Spleen (tissue), 11 donors: ENCODE measurements at regions not wholly inside any gene's neighbourhood (a gene's known extent, or its start where the extent isn't known, plus 50 kb on each side); places are given as distances from the start of the nearest gene placed in this dataset.

Experiments used
- DNase-seq: peaks from one replicate; pipeline ENCODE4 v3.0.0-alpha.2; 2020
- H3K27ac ChIP-seq, 8 donors: fragments of 200-600 bp; sonication (generic) in 7 of 8; 1 replicate in 4 of 8; 2 replicates in 4 of 8; pipeline versions ENCODE4 v1.5.0 to v1.8.0; 2016 to 2021; ENCODE audit warnings: inconsistent platforms in 4 of 8, mild to moderate bottlenecking in 4 of 8, moderate library complexity in 1 of 8
- H3K27me3 ChIP-seq, 7 donors: fragments of 200-600 bp; sonication (generic) in 6 of 7; replicated peaks in 1 of 7; 1 replicate in 4 of 7; 2 replicates in 3 of 7; pipeline versions ENCODE4 v1.5.0 to v1.8.0; 2016 to 2021; ENCODE audit warnings: inconsistent platforms in 3 of 7, mild to moderate bottlenecking in 1 of 7
- H3K36me3 ChIP-seq, 6 donors: fragments of 200-600 bp; sonication (generic) in 5 of 6; 1 replicate in 4 of 6; 2 replicates in 2 of 6; pipeline versions ENCODE4 v1.5.0 to v1.8.0; 2016 to 2021; ENCODE audit warnings: inconsistent platforms in 2 of 6
- H3K4me1 ChIP-seq, 6 donors: fragments of 200-600 bp; sonication (generic) in 5 of 6; 1 replicate in 3 of 6; 2 replicates in 3 of 6; pipeline versions ENCODE4 v1.5.0 to v1.8.0; 2016 to 2021; ENCODE audit warnings: inconsistent platforms in 3 of 6
- H3K4me3 ChIP-seq, 8 donors: fragments of 200-600 bp; sonication (generic) in 7 of 8; 1 replicate in 4 of 8; 2 replicates in 4 of 8; pipeline versions ENCODE4 v1.5.0 to v1.8.0; 2016 to 2021; ENCODE audit warnings: inconsistent platforms in 4 of 8, mild to moderate bottlenecking in 4 of 8, moderate library complexity in 2 of 8
- H3K9me3 ChIP-seq, 8 donors: fragments of 200-600 bp; sonication (generic) in 7 of 8; 1 replicate in 4 of 8; 2 replicates in 4 of 8; pipeline versions ENCODE4 v1.5.0 to v1.8.0; 2016 to 2021; ENCODE audit warnings: inconsistent platforms in 4 of 8
- POLR2A ChIP-seq, 3 donors: fragments of 450-650 bp; IDR thresholded peaks; one replicate each; pipeline ENCODE4 v1.5.1; 2017; ENCODE audit warnings: antibody characterized with exemption in 3 of 3, mild to moderate bottlenecking in 1 of 3
- POLR2AphosphoS5 ChIP-seq, 3 donors: sonication (generic); formaldehyde crosslinking; IDR thresholded peaks; one replicate each; pipeline ENCODE4 v1.5.1; 2017; ENCODE audit warnings: antibody characterized with exemption in 3 of 3
- WGBS, 5 donors: extraction: QIAGEN DNeasy Blood & Tissue Kit in 3 of 5; methylation state at CpG; one replicate each; pipeline versions ENCODE4 v1.1.5 to v1.1.7; 2013 to 2018; 5-methylcytosine and 5-hydroxymethylcytosine counted together
- intact Hi-C: fragments of 100-400 bp; cut with DNase I; formaldehyde crosslinking; loops from one replicate; pipeline ENCODE4 v1.15.0; 2023; ENCODE audit warnings: low total_unique reads
- TF ChIP-seq, protein P1 (sequence below), 11 experiments: fragments of 200-600 bp in 7 of 11; fragments of 450-650 bp in 4 of 11; sonication (generic) in 4 of 11; IDR thresholded peaks in 8 of 11; conservative IDR thresholded peaks in 3 of 11; 1 replicate in 7 of 11; 2 replicates in 4 of 11; pipeline versions ENCODE4 v1.4.0 to v1.8.0; 2016 to 2021; ENCODE audit warnings: antibody characterized with exemption in 11 of 11, inconsistent platforms in 4 of 11, mild to moderate bottlenecking in 1 of 11
- donor health status: healthy with polysubstance abuse.
- donor health status: DM: no; HTN: no; CAD: no; lungs with moderate emphysema.
- donor health status: DM: no; HTN: no; CAD: no.
- donor health status: Bipolar disorder and iron deficiency.
- donor health status: healthy.
- donor health status: DM: no; HTN: no; CAD: no.
- donor health status: DM: yes; HTN: yes; CAD: no.

DNA sequence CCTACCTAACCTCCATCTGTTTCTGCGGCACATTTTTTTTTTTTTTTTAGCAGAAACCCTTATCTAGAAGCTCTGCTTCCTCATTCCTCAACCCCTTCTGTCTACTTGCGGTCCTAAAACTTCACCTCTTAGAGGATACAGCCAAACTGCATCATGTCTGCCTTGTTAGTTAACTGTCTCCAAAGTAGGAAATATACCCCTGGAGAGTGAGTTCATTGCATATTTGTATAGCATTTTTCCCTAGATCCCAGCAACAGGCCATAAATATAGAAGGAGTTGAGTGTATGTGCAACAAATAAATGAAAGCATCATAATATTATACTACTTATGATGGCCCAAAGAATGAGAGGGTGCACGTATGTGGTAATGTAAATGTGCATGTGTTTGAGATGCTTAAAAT, 1288.6 kb upstream of the GJE1 start:
- H3K4me1 ChIP-seq: no peaks in the 10 kb centered on the region
- no peak overlapping the region for H3K27ac ChIP-seq
- H3K27me3 ChIP-seq: no peaks in the 10 kb centered on the region
- intact Hi-C loops: no loop called here
- H3K36me3 ChIP-seq: no peaks in the 10 kb centered on the region
- TF ChIP-seq POLR2AphosphoS5 (IDR thresholded peaks at IDR 0.05): no peak
- TF ChIP-seq, protein P1, sequence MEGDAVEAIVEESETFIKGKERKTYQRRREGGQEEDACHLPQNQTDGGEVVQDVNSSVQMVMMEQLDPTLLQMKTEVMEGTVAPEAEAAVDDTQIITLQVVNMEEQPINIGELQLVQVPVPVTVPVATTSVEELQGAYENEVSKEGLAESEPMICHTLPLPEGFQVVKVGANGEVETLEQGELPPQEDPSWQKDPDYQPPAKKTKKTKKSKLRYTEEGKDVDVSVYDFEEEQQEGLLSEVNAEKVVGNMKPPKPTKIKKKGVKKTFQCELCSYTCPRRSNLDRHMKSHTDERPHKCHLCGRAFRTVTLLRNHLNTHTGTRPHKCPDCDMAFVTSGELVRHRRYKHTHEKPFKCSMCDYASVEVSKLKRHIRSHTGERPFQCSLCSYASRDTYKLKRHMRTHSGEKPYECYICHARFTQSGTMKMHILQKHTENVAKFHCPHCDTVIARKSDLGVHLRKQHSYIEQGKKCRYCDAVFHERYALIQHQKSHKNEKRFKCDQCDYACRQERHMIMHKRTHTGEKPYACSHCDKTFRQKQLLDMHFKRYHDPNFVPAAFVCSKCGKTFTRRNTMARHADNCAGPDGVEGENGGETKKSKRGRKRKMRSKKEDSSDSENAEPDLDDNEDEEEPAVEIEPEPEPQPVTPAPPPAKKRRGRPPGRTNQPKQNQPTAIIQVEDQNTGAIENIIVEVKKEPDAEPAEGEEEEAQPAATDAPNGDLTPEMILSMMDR (IDR thresholded peaks at IDR 0.05 in 8 of 11, conservative IDR thresholded peaks at IDR 0.05 in 3 of 11): no peak
- TF ChIP-seq POLR2A (IDR thresholded peaks at IDR 0.05): no peak
- H3K9me3 ChIP-seq: no peaks in the 10 kb centered on the region
- 77 to 86% (median 80%) methylated on average over 3 of the region's 3 CpGs for WGBS, 5 donors
- DNase-seq: no peak
- H3K4me3 ChIP-seq: no peak overlapping the region

DNA sequence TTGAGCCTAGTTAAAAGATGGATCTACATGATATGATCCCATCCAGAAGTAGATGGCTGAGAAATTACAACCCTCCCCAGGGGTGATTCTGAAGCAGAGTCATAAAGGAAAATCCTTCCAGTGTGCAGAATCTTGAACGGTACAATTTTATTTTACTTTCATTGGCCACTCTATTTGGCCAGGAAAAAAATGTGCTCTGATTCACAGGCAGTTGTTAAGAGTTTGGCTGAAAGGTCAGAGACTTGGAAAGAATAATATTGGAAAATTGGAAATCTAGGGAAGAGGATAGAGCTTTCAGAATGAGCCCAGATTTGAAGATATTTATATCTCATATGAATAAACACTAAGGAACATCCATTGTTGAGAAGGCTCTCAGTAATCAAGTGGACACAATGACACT, 1299.3 kb upstream of the GJE1 start:
- WGBS, 5 donors: 67 to 91% (median 82%) methylated on average over 1 of the region's 1 CpG
- TF ChIP-seq POLR2AphosphoS5 (IDR thresholded peaks at IDR 0.05) (no peak), POLR2A (IDR thresholded peaks at IDR 0.05) (no peak)
- TF ChIP-seq, protein P1 (IDR thresholded peaks at IDR 0.05 in 8 of 11, conservative IDR thresholded peaks at IDR 0.05 in 3 of 11): no peak
- no peak overlapping the region for H3K27ac ChIP-seq

DNA sequence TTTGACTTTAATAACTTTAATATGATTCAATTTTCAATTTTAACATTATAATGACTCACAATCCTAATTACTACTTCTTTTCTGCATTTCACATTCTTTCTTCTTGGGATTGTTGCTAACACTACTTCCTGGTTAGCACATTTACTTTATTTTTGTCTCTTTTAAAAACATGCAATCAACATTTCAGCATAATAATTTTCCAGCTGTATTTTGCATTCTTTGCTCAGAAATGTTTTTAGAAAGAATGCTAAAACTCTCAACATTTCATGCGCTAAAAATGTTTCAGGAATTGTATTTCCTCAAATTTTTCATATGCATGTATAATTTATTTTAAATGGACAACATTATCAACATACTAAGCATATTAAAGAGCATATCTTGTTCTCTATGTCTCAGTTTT, 1302.1 kb upstream of the GJE1 start:
- H3K27me3 ChIP-seq: no peaks in the 10 kb centered on the region
- no peak for DNase-seq
- no peak overlapping the region for H3K4me3 ChIP-seq
- H3K36me3 ChIP-seq: no peaks in the 10 kb centered on the region
- no peak overlapping the region for H3K27ac ChIP-seq
- intact Hi-C loops: no loop called here
- WGBS, 5 donors: 76 to 94% (median 91%) methylated on average over 1 of the region's 1 CpG
- no peak for TF ChIP-seq POLR2AphosphoS5 (IDR thresholded peaks at IDR 0.05)
- TF ChIP-seq, protein P1 (IDR thresholded peaks at IDR 0.05 in 8 of 11, conservative IDR thresholded peaks at IDR 0.05 in 3 of 11): no peak
- no peak for TF ChIP-seq POLR2A (IDR thresholded peaks at IDR 0.05)
- no peaks in the 10 kb centered on the region for H3K4me1 ChIP-seq
- no peaks in the 10 kb centered on the region for H3K9me3 ChIP-seq

More for the DNA sequence above, 1299.3 kb upstream of the GJE1 start:
- intact Hi-C loops: no loop called here
- Histone ChIP-seq H3K36me3 (no peaks in the 10 kb centered on the region), H3K9me3 (no peaks in the 10 kb centered on the region), H3K4me1 (no peaks in the 10 kb centered on the region), H3K27me3 (no peaks in the 10 kb centered on the region), H3K4me3 (no peak overlapping the region)
- DNase-seq: no peak

DNA sequence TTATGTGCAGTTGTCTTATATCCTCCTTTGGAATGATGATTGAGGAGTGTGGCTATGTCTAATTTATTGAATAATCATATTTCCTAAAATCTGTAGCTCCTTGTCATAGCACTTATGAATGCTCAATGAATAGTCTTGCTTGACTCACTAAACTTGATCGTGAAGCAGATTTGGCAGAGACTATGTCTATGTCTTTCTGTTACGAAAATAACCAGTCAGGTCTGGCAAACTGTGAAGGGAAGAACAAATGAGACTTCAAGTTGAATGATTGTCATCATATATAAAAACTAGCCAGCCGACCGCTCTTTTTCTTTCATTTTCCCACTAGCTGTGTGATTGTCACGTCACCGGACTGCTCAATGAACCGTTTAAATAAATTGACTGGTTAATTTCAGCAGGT, 1303.9 kb upstream of the GJE1 start:
- no peaks in the 10 kb centered on the region for H3K27me3 ChIP-seq
- WGBS, 5 donors: 89 to 94% (median 92%) methylated on average over 7 of the region's 7 CpGs
- H3K4me3 ChIP-seq: no peak overlapping the region
- H3K4me1 ChIP-seq: no peaks in the 10 kb centered on the region
- TF ChIP-seq POLR2A (IDR thresholded peaks at IDR 0.05): no peak
- H3K27ac ChIP-seq: no peak overlapping the region
- intact Hi-C loops: no loop called here
- DNase-seq: no peak
- no peaks in the 10 kb centered on the region for H3K9me3 ChIP-seq
- no peaks in the 10 kb centered on the region for H3K36me3 ChIP-seq

DNA sequence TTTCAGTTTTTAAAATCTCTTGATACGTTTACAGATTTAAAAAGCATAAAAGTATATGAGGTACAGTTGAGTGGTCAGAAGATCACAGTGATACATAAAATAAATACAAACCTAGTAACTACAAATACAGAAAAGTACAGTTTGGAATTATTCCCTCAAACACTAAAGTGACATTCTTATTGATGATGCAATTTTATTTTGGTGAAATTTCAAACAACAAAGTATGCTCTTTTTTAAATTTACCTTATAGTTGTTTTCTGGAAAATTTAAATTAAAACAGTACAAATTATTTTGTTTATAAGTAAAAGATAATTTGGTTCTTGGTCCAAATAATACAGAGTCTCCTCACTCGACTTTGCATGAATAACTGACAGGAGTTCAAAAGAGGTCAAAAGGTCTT, 1305.1 kb upstream of the GJE1 start:
- H3K36me3 ChIP-seq: no peaks in the 10 kb centered on the region
- no peak overlapping the region for H3K4me3 ChIP-seq
- H3K9me3 ChIP-seq: no peaks in the 10 kb centered on the region
- DNase-seq: no peak
- TF ChIP-seq POLR2AphosphoS5 (IDR thresholded peaks at IDR 0.05): no peak
- TF ChIP-seq, protein P1 (IDR thresholded peaks at IDR 0.05 in 8 of 11, conservative IDR thresholded peaks at IDR 0.05 in 3 of 11): no peak
- TF ChIP-seq POLR2A (IDR thresholded peaks at IDR 0.05): no peak
- no peak overlapping the region for H3K27ac ChIP-seq
- intact Hi-C loops: no loop called here
- no peaks in the 10 kb centered on the region for H3K27me3 ChIP-seq
- H3K4me1 ChIP-seq: no peaks in the 10 kb centered on the region
- 50 to 74% (median 55%) methylated on average over 2 of the region's 2 CpGs for WGBS, 5 donors
